Ecto neural progenitor cell (in vitro differentiated cells): ENCODE measurements at regions not wholly inside any gene's neighbourhood (a gene's known extent, or its start where the extent isn't known, plus 50 kb on each side); places are given as distances from the start of the nearest gene placed in this dataset.
"Not testable (repeated sequence)": the region's sequence is repeated elsewhere in the genome, so short reads cannot be mapped to it uniquely, and the experiment has no call there.

ENCODE experiments used
- DNase-seq: peaks from one replicate; pipeline ENCODE4 v3.0.0-alpha.2; 2018; ENCODE audit warnings: low spot score

- DNase-seq = no peak
These were observed 59.2 kb downstream of the C9orf50 start for GRCh38 chr9:129561594-129562281.

DNA sequence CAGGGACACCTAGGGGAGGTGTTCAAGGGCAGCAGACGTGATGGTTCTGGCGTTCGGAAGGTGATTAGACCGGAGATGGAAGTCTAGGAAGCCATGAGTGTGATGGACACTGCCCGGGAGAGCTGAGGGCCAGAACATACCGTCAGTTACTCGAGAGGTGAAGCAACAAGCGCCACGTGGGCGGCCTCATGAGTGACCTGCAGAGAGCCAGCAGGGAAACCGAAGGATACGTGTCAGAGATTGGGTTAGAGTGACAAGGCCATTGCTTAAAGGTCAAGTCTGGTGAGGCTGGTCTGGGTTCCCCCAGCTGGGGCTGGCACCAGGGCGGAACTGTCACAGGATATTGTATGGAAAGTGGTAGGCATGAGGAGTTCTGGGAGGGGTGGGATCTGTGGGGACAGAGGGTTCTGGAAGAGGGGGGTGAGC lies 60.0 kb downstream of the C9orf50 start:
- DNase-seq = no peak

DNA sequence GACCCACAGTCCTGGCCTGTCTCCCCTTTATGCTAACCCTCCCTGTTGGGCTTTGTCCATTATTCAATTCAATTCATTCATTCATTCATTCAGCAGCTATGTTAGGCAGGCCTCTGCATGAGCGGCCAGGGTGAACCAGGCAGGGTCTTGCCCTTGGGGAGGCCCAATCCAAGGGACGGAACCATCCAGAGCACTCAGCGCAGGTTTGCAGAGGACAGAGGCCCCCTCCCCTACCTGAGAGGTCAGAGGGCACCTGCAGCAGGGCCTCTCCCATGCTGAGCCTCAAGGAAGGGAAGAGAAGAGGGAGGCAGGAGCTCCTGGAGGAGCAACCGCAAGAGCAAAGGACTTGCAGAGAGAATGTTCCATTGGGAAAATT lies 61.4 kb downstream of the C9orf50 start:
- DNase-seq = no peak

DNA sequence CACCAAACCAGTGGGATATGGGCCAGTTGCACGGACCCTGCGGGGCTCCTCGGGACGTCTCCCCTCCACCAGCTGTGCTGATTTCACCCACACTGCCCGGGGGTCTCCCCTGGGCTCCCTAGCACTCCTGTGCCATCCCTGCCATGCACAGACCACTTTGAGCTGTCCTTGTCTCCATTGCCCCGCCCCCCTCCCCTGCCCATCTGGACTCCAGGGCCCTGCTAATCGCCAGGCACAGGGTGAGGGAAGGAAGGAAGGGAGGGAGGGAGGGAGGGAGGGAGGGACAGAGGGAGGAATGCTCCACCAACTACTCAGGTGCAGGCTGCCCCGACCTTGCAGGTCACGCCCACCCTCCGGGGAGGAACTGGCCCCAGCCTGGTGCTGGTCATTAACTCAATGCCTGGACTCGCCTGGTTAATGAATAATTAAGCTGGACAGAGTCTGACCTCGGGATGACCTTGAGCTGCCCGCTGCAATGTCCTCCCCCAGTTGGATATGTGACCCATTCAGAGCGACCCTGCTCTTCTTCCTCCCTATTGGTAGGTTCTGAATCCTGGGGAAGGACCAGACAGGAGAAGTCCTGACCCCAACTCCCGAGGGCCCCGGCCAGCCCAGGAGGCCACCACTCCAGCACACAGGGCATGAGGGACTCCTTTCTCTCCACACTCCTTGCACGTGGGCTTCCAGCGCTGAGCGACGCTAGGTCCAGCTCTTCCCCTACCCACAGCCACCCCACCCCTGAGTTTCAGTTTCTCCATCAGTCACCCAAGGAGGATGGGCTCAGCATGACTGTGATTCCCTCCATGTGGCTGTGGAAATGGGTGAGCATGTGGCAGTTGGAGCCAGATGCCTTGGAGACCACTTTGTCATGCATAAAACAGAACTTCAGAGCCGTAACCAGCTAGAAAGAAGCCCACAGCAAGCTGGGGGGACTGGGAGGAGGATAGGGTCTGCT lies 62.1 kb downstream of the C9orf50 start:
- DNase-seq = peak; percentile 72

- DNase-seq = no peak
These were observed 62.8 kb downstream of the C9orf50 start for GRCh38 chr9:129558063-129558550.

DNA sequence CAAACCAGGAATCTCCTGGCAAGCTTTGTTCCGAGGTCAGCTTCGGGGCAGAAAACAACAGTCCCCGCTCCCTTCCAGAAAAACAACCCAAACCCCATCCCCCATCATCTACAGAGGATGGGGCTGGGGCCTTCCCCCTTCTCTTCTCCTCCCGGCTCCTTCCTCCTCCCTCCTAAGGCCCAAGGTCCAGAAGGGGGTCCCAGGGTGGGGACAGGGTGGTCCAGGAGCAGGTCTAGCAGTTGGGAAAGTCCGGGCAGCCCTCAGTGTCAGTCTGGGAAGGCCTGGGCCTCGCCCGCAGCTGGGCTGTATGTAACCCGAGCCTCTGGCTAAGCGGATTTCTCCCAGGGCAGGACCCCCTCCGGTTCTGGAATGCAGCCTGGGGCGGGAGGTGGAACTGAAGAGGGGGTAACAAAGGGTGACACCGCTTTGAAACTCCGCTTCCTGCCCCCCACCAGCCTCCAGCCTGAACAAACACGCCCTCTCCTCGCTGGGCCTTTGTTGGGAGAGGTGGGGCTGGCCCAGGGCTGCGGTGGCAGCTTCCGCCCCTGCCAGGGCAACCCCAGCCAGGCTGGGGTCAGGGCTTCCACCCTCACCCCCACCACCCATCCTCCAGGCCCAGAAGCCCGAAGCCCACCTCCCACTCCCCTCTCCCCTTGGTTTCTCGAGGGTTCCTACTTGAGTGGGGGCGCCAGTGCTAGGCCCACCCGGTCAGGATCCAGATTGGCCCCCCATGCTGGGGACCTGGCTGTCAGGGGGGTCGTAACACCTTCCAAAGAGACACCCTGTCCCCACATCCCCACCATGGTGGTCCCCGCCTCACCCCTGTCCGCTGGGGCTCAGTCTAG lies 63.5 kb downstream of the C9orf50 start:
- peak; percentile 98 for DNase-seq

- no peak for DNase-seq
These were observed 64.3 kb downstream of the C9orf50 start for GRCh38 chr9:129556491-129557191.

DNA sequence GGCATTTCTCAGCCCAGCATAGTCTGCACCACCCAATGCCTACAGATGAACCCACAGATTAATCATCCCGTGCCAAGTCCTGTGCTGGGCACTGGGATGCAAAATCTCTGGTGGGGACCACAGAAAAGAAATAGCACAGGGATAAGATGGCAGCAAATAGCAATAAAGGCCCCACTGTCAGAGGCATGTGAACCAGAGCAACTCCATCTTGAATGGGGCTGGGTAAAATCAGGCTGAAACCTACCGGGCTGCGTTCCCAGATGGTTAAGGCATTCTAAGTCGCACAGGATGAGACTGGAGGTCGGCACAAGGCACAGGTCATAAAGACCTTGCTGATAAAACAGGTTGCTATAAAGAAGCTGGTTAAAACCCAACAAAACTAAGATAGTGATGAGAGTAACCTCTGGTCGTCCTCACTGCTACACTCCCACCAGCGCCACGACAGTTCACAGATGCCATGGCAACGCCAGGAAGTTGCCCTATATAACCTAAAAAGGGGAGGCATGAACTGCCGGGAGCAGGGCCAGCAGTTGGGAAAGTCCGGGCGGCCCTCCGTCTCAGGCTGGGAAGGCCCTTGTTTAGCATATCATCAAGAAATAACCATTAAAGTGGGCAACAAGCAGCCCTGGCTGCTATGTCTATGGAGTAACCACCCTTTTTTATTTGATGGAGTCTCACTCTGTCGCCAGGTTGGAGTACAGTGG lies 65.2 kb downstream of the C9orf50 start:
- DNase-seq = no peak

DNA sequence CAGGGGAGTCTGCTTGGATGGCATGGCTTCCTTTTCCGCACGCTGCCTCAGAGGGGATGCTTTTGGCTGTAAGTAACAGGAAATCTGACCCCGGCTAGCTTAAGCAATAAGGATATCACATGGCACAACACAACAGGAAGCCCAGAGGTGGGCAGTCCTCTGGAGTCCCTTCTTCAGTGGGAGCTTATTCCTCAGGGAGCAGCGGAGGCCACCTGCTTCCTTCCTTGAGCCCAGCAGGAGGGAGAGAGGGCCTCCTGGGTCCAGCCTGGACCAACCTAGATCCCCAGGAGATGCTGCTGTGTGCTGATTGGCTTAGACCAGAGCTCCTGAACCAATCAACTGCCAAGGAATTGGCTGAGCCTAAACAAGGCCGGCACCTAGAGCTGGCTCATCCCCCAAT lies 66.3 kb downstream of the C9orf50 start:
- DNase-seq = no peak

DNA sequence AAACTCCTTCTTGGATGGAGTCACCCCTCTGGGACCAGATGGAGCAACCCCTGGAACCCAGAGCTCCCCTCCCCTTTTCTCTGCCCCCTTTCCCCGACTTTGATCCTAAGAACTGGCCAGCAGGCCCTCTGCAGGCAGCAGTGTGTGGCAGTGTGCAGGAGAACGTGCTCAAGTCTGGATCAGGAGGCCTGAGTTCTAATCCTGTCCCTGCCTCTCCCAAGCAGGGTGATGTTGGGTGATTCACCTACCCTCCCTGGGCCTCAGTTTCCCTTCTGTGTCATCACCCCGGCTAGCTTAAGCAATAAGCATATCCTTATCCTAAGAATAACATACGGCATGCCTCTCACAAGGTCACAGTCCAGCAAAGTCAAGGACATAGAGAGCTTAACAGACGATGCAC lies 67.6 kb downstream of the C9orf50 start:
- DNase-seq = no peak

GRCh38 chr9:129552064-129552463 lies 68.8 kb downstream of the C9orf50 start:
- no peak for DNase-seq

DNA sequence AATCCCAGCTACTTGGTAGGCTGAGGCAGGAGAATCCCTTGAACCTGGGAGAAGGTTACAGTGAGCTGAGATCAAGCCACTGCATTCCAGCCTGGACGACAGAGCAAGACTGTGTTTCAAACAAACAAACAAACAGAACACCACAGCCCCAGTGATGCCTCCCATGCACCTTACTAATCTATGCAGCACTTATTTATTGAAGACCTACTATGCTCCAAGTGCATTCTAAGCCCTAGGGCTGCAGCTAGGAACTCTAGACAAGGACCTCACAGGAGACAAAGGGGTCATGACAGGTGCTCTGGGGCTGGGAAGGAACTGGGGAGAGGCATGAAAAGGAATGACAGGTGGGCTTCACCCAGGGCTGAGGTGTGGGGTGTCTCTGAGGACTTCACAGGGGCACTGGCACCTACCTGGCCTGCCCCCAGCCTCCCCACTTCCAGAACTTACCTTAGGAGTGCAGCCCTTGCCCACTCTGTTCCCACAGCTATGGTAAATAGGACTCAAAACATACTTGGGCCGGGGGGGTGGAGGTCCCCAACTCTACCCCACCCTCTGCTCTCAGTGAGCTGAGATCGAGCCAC lies 69.4 kb downstream of the C9orf50 start:
- DNase-seq = no peak

- not testable (repeated sequence) for DNase-seq
These were observed 69.9 kb downstream of the C9orf50 start for GRCh38 chr9:129550977-129551376.

DNA sequence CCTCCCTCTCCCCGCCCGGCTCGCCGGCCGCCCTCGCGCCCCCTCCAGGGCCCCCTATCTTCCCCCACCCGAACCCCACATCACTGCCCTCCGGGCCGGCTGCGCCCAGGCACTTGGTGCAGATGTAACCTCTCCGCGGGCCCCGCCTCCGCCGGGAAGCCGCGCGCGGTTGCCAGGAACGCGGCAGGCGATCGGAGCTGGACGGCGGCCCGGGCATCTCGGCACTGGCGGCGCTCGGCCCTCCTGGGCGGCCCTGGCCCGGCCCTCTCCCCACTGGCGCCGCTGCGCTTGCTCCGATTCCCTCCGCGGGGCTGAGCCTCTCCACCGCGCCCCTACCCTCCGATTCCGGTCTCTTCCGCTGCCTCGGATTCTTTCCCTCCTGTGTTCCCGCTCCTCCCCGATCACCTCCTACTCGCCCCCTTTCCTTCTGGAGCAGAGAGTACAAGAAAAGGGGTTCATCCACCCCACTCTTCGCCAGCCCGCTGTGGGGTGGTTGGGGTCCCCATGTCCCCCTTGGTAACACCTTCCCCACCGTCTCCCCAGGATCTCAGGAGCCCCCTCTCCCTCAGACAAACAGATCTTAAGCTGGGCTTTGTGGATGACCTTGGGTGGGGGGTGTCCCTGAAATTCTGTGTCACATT lies 70.6 kb downstream of the C9orf50 start:
- DNase-seq = peak; percentile 81

DNA sequence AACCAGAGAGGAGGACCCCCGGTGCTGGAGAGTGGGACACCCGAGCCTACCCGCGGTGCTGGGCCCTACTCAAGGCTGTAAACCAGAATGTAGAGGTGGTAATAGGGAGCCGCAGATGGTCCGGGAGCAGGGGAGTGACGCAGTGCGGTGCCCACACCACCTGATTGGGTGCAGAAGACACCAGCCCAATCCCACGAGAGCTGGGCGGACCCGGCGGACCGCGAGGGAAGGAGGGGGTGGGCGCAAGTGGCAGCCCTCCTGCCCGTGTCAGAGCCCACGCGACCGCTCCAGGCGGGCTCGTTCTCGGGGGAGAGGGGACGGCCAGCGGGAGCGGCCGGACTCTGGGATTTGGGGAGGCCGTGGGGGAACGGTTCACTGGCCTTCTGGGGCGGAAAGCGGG lies 71.2 kb downstream of the C9orf50 start:
- no peak for DNase-seq

DNA sequence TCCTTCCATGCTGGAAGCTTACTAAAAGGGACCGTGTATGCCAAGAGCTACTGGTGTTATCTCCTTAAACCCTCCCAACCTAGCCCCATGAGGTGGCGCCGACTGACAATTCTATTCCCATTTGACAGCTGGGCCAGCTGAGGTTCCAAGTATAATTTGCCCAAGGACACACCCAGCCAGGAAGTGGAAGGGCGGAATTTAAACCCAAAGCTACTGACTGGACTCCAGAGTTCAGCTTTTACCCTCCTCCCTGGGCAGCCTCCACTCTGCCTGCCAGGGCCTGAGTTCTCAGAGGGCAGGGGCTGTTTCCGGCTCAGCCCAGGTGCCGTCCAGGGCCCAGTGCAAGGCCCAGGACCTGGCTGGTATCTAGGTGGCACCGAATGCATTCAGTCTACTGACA lies 71.8 kb downstream of the C9orf50 start:
- DNase-seq = no peak

DNA sequence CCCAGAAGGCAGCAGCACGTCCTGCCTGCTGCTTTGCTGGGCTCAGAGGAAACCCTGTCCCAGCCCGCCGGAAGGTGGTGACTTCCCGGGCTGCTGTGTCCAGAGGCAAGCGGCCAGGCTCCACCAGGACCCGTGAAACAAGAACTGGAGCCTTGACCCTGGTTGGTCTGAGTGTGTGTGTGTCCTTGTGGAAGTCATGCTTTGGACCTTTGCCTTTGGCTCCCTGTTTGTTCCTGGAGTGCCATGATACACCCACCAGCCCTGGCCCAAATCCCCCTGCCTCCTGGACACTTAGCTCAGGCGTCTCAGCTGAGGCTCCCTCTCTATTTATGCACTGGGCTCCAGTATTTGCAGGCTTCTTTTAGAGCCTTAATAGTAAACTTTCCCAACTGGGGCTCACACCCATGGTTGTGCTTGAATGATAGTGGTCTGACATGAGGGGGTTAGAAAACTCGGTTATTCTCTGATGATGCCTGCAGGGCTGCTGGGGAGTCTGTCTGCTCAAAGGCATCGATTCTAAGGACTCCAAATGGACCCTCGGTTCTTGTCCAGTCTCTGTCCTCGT lies 72.2 kb downstream of the C9orf50 start:
- no peak for DNase-seq

GRCh38 chr9:129547869-129548570 lies 72.9 kb downstream of the C9orf50 start:
- no peak for DNase-seq

DNA sequence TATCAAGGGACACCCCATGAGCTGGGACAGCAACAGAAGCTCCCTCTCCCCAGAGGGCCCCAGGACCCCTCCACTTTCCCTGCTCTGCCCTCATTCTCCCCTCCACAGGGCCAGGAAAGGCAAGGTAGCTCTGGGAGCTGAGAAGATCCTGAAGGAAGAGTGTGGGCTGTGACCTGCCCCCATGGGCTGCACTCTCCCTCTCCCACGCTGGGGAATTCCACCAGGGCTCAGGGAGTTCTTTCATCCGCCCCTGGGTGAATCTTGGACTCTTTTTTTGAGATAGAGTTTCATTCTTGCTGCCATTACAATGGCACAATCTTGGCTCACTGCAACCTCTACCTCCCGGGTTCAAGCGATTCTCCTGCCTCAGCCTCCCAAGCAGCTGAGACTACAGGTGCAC lies 73.8 kb downstream of the C9orf50 start:
- DNase-seq = no peak
